ENCODE measurements at regions not wholly inside any gene's neighbourhood (a gene's known extent, or its start where the extent isn't known, plus 50 kb on each side); places are given as distances from the start of the nearest gene placed in this dataset.

DNA sequence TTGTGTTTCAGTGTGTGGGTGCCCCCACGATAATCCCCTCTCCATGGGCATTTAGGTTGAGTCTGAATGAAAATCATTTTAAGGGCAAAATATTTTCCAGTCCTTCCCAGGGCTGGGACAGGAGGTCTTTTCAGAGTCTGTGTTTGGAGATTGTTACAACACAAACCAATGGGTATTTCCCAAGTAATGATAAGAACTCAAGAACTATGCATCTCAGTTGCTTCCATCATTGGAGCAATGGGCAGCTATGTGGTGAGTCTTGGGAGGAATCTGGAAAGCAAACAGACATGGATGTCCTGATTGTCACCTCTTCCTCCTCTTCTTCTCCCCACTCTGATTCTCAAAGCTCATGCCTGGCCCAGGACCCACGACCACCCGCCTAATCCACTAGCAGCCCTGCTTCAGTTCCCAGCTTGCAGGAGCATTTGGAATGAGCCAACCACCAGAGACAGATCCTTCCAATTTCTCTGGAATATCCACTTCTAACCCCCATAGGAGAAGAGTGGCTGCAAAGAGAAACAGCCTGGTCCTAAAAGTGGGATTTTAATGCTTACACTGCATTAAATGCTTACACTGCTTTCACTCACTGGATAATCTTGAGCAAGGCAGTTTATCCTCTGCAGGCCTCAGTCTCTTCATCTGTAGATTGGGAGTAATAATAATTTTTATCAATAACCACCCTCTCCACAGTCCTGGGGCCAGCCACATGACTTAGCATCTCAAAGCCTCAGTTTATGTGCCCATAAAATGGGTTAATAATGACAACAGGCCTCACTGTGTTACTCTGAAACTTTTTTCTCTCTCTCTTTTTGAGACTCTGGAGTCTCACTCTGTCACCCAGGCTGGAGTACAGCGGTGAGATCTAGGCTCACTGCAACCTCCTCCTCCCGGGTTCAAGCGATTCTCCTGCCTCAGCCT lies 404.3 kb downstream of the MN1 start:
- Histone ChIP-seq H3K36me3 (no peaks in the 10 kb centered on the region), H3K4me3 (no peak overlapping the region), H3K27ac (no peak overlapping the region), H3K4me1 (no peaks in the 10 kb centered on the region), H3K9me3 (no peaks in the 10 kb centered on the region), H3K27me3 (no peaks in the 10 kb centered on the region)
- no peak for DNase-seq (ENCODE audit: extremely low spot score in 2 of 2)
- intact Hi-C loops (cut with DNase I), result no loop called here
- TF ChIP-seq POLR2A (IDR thresholded peaks at IDR 0.05), result no peak
- TF ChIP-seq POLR2AphosphoS5 (IDR thresholded peaks at IDR 0.05; ENCODE audit: insufficient read depth in 1 of 2, low read depth in 1 of 2), result no peak
- TF ChIP-seq, protein P1, sequence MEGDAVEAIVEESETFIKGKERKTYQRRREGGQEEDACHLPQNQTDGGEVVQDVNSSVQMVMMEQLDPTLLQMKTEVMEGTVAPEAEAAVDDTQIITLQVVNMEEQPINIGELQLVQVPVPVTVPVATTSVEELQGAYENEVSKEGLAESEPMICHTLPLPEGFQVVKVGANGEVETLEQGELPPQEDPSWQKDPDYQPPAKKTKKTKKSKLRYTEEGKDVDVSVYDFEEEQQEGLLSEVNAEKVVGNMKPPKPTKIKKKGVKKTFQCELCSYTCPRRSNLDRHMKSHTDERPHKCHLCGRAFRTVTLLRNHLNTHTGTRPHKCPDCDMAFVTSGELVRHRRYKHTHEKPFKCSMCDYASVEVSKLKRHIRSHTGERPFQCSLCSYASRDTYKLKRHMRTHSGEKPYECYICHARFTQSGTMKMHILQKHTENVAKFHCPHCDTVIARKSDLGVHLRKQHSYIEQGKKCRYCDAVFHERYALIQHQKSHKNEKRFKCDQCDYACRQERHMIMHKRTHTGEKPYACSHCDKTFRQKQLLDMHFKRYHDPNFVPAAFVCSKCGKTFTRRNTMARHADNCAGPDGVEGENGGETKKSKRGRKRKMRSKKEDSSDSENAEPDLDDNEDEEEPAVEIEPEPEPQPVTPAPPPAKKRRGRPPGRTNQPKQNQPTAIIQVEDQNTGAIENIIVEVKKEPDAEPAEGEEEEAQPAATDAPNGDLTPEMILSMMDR (IDR thresholded peaks at IDR 0.05), result no peak

DNA sequence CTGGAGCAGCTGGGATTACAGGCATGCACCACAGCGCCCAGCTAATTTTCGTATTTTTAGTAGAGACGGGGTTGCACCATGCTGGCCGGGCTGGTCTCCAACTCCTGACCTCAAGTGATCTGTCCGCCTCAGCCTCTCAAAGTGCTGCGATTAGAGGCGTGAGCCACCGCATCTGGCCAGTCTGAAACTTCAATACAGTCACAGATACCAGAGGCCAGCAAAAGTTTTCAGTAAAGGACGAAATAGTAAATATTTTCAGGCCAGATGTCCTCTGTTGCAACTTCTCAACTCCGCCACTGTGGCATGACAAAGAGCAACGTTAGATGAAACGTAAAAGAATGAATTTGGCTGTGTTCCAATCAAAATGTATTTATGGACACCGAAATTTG lies 403.6 kb downstream of the MN1 start:
- DNase-seq (ENCODE audit: extremely low spot score in 2 of 2), result no peak
- H3K27ac ChIP-seq, result no peak overlapping the region
- no peaks in the 10 kb centered on the region for H3K36me3 ChIP-seq
- no peaks in the 10 kb centered on the region for H3K9me3 ChIP-seq
- TF ChIP-seq POLR2A (IDR thresholded peaks at IDR 0.05) (no peak), POLR2AphosphoS5 (IDR thresholded peaks at IDR 0.05; ENCODE audit: insufficient read depth in 1 of 2, low read depth in 1 of 2) (peak in 1 of 2 donors; percentile 33)
- TF ChIP-seq, protein P1 (IDR thresholded peaks at IDR 0.05), result no peak
- H3K4me1 ChIP-seq, result no peaks in the 10 kb centered on the region
- no peaks in the 10 kb centered on the region for H3K27me3 ChIP-seq
- intact Hi-C loops (cut with DNase I), result no loop called here
- H3K4me3 ChIP-seq, result no peak overlapping the region

DNA sequence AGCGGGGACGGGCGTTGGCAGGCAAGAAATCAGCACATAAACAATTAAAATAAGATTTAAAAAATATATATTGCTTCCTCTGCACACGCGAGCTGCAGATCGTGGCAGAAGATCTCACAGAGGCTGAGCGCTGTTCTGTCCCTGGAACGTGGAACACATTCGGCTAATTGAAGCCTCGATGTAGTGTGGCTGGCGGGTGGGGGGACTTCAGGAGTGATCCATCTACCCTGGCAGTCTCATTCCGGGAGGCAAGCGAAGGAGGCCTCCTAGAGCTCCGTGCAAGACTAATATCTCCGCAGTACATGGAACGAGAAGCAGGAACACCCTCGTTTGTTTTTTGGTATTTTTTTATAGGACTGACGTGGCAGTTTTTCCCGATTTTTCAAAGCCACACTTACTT lies 402.4 kb downstream of the MN1 start:
- H3K4me3 ChIP-seq, result no peak overlapping the region
- intact Hi-C loops (cut with DNase I), result no loop called here
- H3K4me1 ChIP-seq, result no peaks in the 10 kb centered on the region
- H3K36me3 ChIP-seq, result no peaks in the 10 kb centered on the region
- H3K27me3 ChIP-seq, result no peaks in the 10 kb centered on the region
- H3K9me3 ChIP-seq, result no peaks in the 10 kb centered on the region
- no peak for TF ChIP-seq POLR2AphosphoS5 (IDR thresholded peaks at IDR 0.05; ENCODE audit: insufficient read depth in 1 of 2, low read depth in 1 of 2)
- TF ChIP-seq, protein P1 (IDR thresholded peaks at IDR 0.05), result no peak
- TF ChIP-seq POLR2A (IDR thresholded peaks at IDR 0.05), result no peak
- no peak overlapping the region for H3K27ac ChIP-seq
- no peak for DNase-seq (ENCODE audit: extremely low spot score in 2 of 2)

DNA sequence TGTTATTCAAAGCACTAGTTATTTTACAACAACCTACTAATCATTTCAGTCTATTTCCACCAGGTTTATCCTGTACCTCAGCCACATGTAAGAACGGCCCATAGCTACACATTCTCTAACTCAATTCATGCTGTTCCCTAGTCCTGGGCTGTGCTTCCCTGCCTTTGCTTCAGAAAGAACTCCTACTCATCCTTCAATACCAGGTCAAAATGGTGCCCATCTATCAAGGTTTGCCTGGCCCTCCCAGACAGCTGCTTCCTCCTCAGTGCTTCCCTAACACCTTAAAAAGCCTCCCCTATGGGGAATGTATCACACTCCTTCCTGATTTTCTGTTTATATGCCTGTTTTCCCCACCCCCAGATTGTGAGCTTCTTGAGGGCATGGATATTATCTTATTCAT lies 400.7 kb downstream of the MN1 start:
- Histone ChIP-seq H3K4me3 (no peak overlapping the region), H3K27ac (no peak overlapping the region), H3K4me1 (no peaks in the 10 kb centered on the region), H3K27me3 (no peaks in the 10 kb centered on the region), H3K36me3 (no peaks in the 10 kb centered on the region), H3K9me3 (no peaks in the 10 kb centered on the region)
- intact Hi-C loops (cut with DNase I), result no loop called here
- DNase-seq (ENCODE audit: extremely low spot score in 2 of 2), result no peak
- TF ChIP-seq, protein P1 (IDR thresholded peaks at IDR 0.05), result no peak
- TF ChIP-seq POLR2A (IDR thresholded peaks at IDR 0.05), result no peak
- TF ChIP-seq POLR2AphosphoS5 (IDR thresholded peaks at IDR 0.05; ENCODE audit: insufficient read depth in 1 of 2, low read depth in 1 of 2), result no peak

DNA sequence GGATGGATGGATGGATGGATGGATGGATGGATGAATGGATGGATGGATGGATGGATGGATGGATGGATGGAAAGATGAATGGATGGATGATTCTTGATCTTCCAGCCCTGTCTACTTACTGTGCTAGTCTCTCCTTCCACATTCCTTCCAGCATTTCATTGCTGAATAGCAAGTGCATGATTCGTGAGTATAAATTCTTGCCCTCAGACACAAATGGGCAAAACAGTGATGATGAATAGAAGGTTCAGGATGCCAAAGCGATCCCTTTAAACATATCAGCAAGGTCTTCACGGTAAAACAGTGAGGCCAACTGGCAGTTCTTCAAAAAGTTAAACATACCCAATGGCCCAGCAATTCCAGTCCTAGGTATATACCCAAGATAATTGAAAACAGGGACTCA lies 400.2 kb downstream of the MN1 start:
- Histone ChIP-seq H3K27me3 (no peaks in the 10 kb centered on the region), H3K4me3 (no peak overlapping the region), H3K9me3 (no peaks in the 10 kb centered on the region), H3K4me1 (no peaks in the 10 kb centered on the region), H3K36me3 (no peaks in the 10 kb centered on the region), H3K27ac (no peak overlapping the region)
- TF ChIP-seq, protein P1 (IDR thresholded peaks at IDR 0.05), result no peak
- TF ChIP-seq POLR2AphosphoS5 (IDR thresholded peaks at IDR 0.05; ENCODE audit: insufficient read depth in 1 of 2, low read depth in 1 of 2) (no peak), POLR2A (IDR thresholded peaks at IDR 0.05) (no peak)
- intact Hi-C loops (cut with DNase I), result no loop called here
- no peak for DNase-seq (ENCODE audit: extremely low spot score in 2 of 2)

All from vagina (tissue), 2 donors.